DOHH2 (cell line): ENCODE measurements at regions not wholly inside any gene's neighbourhood (a gene's known extent, or its start where the extent isn't known, plus 50 kb on each side); places are given as distances from the start of the nearest gene placed in this dataset.

Experiments used
- CTCF ChIP-seq: fragments of 200-600 bp; sonication (generic); IDR thresholded peaks from one replicate; pipeline ENCODE4 v1.5.1; 2014; ENCODE audit warnings: antibody characterized with exemption, mild to moderate bottlenecking, low read depth, low read length; ENCODE audit not compliant: poor library complexity, severe bottlenecking
- EZH2phosphoT487 ChIP-seq: fragments of 200-600 bp; sonication (generic); IDR thresholded peaks from 2 replicates; pipeline ENCODE4 v1.6.1; 2017; ENCODE audit warnings: borderline replicate concordance, mild to moderate bottlenecking, antibody characterized with exemption, low read length, moderate library complexity, mixed read lengths

GRCh38 chr13:39186205-39186875, 148.1 kb downstream of the NHLRC3 start:
- TF ChIP-seq CTCF: no peak
- no peak for TF ChIP-seq EZH2phosphoT487
